ENCODE measurements at regions not wholly inside any gene's neighbourhood (a gene's known extent, or its start where the extent isn't known, plus 50 kb on each side); places are given as distances from the start of the nearest gene placed in this dataset.

- POLR2A ChIA-PET, result no interaction called here
- ATAC-seq, result no peak
Observed at GRCh38 chr17:33941744-33942143, 313.3 kb upstream of the CCL2 start.

More at GRCh38 chr17:33941744-33942143, 313.3 kb upstream of the CCL2 start:
- no peak overlapping the region for H2AFZ ChIP-seq (ENCODE audit: low read length)
- no peak overlapping the region for H3K9ac ChIP-seq (ENCODE audit: insufficient read depth, low read depth, low read length)
- H3K79me2 ChIP-seq (ENCODE audit: insufficient read depth, low read length), result no peaks in the 10 kb centered on the region
- 3% methylated on average over 6 of the region's 6 CpGs for WGBS (ENCODE audit: low lambda C conversion rate)
- no peaks in the 10 kb centered on the region for H3K27me3 ChIP-seq (ENCODE audit: control insufficient read depth in 1 of 2, insufficient read depth in 2 of 2, low read length in 2 of 2)
- H3K9me3 ChIP-seq (ENCODE audit: low read length), result no peaks in the 10 kb centered on the region
- intact Hi-C loops (cut with micrococcal nuclease; ENCODE audit: unreplicated experiment), result no loop called here
- H3K4me3 ChIP-seq (replicated peaks in 1 of 3; ENCODE audit: insufficient read depth in 1 of 3, low read depth in 2 of 3, low read length in 3 of 3), result no peak overlapping the region
- no peak overlapping the region for H3K4me2 ChIP-seq (ENCODE audit: low read depth, low read length)
- TF ChIP-seq KAT7 (CRISPR knock-in tag; IDR thresholded peaks at IDR 0.05; ENCODE audit: borderline replicate concordance) (no peak), SNAPC2 (CRISPR knock-in tag; IDR thresholded peaks at IDR 0.05) (no peak), CHD2 (IDR thresholded peaks at IDR 0.05; ENCODE audit: low read depth, low read length) (no peak), ZNF253 (CRISPR knock-in tag; IDR thresholded peaks at IDR 0.05; ENCODE audit: borderline replicate concordance) (no peak), SOX13 (IDR thresholded peaks at IDR 0.05) (no peak), SOX13 (CRISPR knock-in tag; conservative IDR thresholded peaks at IDR 0.05 in 1 of 2, IDR thresholded peaks at IDR 0.05 in 1 of 2) (no peak), ZNF709 (CRISPR knock-in tag; IDR thresholded peaks at IDR 0.05) (no peak), MAFG (CRISPR knock-in tag; IDR thresholded peaks at IDR 0.05) (no peak), NFE2L1 (CRISPR knock-in tag; IDR thresholded peaks at IDR 0.05; ENCODE audit: borderline replicate concordance) (no peak), NFRKB (IDR thresholded peaks at IDR 0.05) (no peak), ZNF263 (CRISPR knock-in tag; IDR thresholded peaks at IDR 0.05) (no peak), HMGA1 (CRISPR knock-in tag; conservative IDR thresholded peaks at IDR 0.05) (no peak), TCF7L2 (IDR thresholded peaks at IDR 0.05; ENCODE audit: low read depth, low read length) (no peak), CENPX (CRISPR knock-in tag; IDR thresholded peaks at IDR 0.05) (no peak), ZNF235 (CRISPR knock-in tag; IDR thresholded peaks at IDR 0.05; ENCODE audit: borderline replicate concordance) (no peak), DMAP1 (CRISPR knock-in tag; IDR thresholded peaks at IDR 0.05) (no peak)
- TF ChIP-seq, protein P1, sequence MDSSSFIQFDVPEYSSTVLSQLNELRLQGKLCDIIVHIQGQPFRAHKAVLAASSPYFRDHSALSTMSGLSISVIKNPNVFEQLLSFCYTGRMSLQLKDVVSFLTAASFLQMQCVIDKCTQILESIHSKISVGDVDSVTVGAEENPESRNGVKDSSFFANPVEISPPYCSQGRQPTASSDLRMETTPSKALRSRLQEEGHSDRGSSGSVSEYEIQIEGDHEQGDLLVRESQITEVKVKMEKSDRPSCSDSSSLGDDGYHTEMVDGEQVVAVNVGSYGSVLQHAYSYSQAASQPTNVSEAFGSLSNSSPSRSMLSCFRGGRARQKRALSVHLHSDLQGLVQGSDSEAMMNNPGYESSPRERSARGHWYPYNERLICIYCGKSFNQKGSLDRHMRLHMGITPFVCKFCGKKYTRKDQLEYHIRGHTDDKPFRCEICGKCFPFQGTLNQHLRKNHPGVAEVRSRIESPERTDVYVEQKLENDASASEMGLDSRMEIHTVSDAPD (CRISPR knock-in tag; IDR thresholded peaks at IDR 0.05), result no peak
- TF ChIP-seq, protein P2, sequence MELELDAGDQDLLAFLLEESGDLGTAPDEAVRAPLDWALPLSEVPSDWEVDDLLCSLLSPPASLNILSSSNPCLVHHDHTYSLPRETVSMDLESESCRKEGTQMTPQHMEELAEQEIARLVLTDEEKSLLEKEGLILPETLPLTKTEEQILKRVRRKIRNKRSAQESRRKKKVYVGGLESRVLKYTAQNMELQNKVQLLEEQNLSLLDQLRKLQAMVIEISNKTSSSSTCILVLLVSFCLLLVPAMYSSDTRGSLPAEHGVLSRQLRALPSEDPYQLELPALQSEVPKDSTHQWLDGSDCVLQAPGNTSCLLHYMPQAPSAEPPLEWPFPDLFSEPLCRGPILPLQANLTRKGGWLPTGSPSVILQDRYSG (CRISPR knock-in tag; IDR thresholded peaks at IDR 0.05), result no peak
- TF ChIP-seq, protein P3, sequence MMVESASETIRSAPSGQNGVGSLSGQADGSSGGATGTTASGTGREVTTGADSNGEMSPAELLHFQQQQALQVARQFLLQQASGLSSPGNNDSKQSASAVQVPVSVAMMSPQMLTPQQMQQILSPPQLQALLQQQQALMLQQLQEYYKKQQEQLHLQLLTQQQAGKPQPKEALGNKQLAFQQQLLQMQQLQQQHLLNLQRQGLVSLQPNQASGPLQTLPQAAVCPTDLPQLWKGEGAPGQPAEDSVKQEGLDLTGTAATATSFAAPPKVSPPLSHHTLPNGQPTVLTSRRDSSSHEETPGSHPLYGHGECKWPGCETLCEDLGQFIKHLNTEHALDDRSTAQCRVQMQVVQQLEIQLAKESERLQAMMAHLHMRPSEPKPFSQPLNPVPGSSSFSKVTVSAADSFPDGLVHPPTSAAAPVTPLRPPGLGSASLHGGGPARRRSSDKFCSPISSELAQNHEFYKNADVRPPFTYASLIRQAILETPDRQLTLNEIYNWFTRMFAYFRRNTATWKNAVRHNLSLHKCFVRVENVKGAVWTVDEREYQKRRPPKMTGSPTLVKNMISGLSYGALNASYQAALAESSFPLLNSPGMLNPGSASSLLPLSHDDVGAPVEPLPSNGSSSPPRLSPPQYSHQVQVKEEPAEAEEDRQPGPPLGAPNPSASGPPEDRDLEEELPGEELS (CRISPR knock-in tag; IDR thresholded peaks at IDR 0.05), result no peak
- no peaks in the 10 kb centered on the region for H4K20me1 ChIP-seq (ENCODE audit: insufficient read depth, low read length)
- no peak overlapping the region for H3K27ac ChIP-seq (ENCODE audit: extremely low read length, insufficient read depth, low read length)
- BruUV-seq (replicated peaks), result no TSS peak
- FAIRE-seq (no peak), DNase-seq (ENCODE audit: low spot score) (no peak)
- H3K36me3 ChIP-seq (replicated peaks in 1 of 2; ENCODE audit: control insufficient read depth in 1 of 2, insufficient read depth in 2 of 2, low read length in 2 of 2), result no peaks in the 10 kb centered on the region
- CTCF ChIA-PET (ENCODE audit: low intra/inter-chr PET ratio, low total read pairs), result no interaction called here
- in situ Hi-C loops (cut with HindIII; ENCODE audit: extremely low pct_ligation_motif_present, low pct_unique_long_range_greater_than_20kb), result loop anchor here (10.0 kb wide), 1 partner anchor 167 kb away; no protein-coding TSS in a partner anchor
- H3K4me1 ChIP-seq (ENCODE audit: insufficient read depth, low read length), result no peaks in the 10 kb centered on the region

Measured in HepG2 (cell line).